MM.1S (cell line): ENCODE measurements at regions not wholly inside any gene's neighbourhood (a gene's known extent, or its start where the extent isn't known, plus 50 kb on each side); places are given as distances from the start of the nearest gene placed in this dataset.

Experiments
- EZH2 ChIP-seq: fragments of 300-600 bp; sonication (generic); optimal IDR thresholded peaks from 2 replicates; pipeline ENCODE3; 2017; ENCODE audit warnings: low read depth, mild to moderate bottlenecking, antibody characterized with exemption, low read length, mixed read lengths
- EZH2phosphoT487 ChIP-seq: fragments of 300-600 bp; sonication (generic); IDR thresholded peaks from 2 replicates; pipeline ENCODE4 v1.6.1; 2018; ENCODE audit warnings: antibody characterized with exemption, low read length
- TF ChIP-seq, protein P1 (sequence below): fragments of 300-600 bp; sonication (generic); IDR thresholded peaks from 2 replicates; pipeline ENCODE4 v1.5.1; 2016; ENCODE audit warnings: antibody characterized with exemption, low read length, mixed read lengths

DNA sequence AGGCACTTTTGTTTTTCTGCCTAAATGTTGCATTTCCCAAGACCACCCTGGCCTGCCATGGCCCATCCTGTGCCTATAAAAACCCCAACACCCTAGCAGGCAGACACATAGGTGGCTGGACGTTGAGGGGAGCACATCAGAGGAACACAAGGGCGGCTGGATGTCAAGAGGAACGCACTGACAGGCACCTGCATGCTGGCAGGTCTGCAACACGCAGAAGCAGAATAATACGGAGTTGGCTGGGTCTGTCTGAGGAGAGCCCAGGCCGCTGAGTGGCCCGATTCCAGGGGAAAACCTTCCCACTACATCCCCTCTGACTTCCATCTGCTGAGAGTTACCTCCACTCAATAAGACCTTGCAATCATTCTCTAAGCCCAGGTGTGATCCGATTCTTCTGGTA, 765.6 kb downstream of the PLOD2 start:
- TF ChIP-seq, protein P1, sequence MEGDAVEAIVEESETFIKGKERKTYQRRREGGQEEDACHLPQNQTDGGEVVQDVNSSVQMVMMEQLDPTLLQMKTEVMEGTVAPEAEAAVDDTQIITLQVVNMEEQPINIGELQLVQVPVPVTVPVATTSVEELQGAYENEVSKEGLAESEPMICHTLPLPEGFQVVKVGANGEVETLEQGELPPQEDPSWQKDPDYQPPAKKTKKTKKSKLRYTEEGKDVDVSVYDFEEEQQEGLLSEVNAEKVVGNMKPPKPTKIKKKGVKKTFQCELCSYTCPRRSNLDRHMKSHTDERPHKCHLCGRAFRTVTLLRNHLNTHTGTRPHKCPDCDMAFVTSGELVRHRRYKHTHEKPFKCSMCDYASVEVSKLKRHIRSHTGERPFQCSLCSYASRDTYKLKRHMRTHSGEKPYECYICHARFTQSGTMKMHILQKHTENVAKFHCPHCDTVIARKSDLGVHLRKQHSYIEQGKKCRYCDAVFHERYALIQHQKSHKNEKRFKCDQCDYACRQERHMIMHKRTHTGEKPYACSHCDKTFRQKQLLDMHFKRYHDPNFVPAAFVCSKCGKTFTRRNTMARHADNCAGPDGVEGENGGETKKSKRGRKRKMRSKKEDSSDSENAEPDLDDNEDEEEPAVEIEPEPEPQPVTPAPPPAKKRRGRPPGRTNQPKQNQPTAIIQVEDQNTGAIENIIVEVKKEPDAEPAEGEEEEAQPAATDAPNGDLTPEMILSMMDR, result no peak
- no peak for TF ChIP-seq EZH2
- no peak for TF ChIP-seq EZH2phosphoT487
